Fibroblast of lung (primary cell): ENCODE measurements at regions not wholly inside any gene's neighbourhood (a gene's known extent, or its start where the extent isn't known, plus 50 kb on each side); places are given as distances from the start of the nearest gene placed in this dataset.

Source experiments
- DNase-seq, 2 donors: peaks; one replicate each; pipeline versions ENCODE4 v3.0.0 to v3.0.0-alpha.2; 2010; ENCODE audit warnings: low read depth in 2 of 2
- H2AFZ ChIP-seq: 2 replicates; pipeline ENCODE4 v1.5.1; 2012; ENCODE audit warnings: low read length, control low read depth, inconsistent platforms
- H3K27ac ChIP-seq: 2 replicates; pipeline ENCODE4 v1.5.1; 2011; ENCODE audit warnings: low read length, control low read depth; ENCODE audit not compliant: insufficient read depth
- H3K27me3 ChIP-seq: 2 replicates; pipeline ENCODE4 v1.5.1; 2011; ENCODE audit warnings: mild to moderate bottlenecking, low read length; ENCODE audit not compliant: control insufficient read depth, insufficient read depth
- H3K36me3 ChIP-seq: 2 replicates; pipeline ENCODE4 v1.5.1; 2011; ENCODE audit warnings: low read length; ENCODE audit not compliant: control insufficient read depth, insufficient read depth
- H3K4me1 ChIP-seq: 2 replicates; pipeline ENCODE4 v1.5.1; 2011; ENCODE audit warnings: low read length; ENCODE audit not compliant: control insufficient read depth, insufficient read depth; ENCODE audit errors: extremely low read depth
- H3K4me2 ChIP-seq: 2 replicates; pipeline ENCODE4 v1.5.1; 2011; ENCODE audit warnings: low read length, control low read depth; ENCODE audit not compliant: insufficient read depth; ENCODE audit errors: extremely low read depth
- H3K4me3 ChIP-seq, 4 experiments: fragments of 200-600 bp in 1 of 4; sonication (generic) in 1 of 4; replicated peaks in 1 of 4; 2 replicates each; pipeline ENCODE4 v1.5.1; 2011 to 2016; ENCODE audit warnings: low read length in 4 of 4, low read depth in 3 of 4, mild to moderate bottlenecking in 3 of 4, control low read depth in 2 of 4, inconsistent platforms in 1 of 4, mixed read lengths in 1 of 4; ENCODE audit not compliant: insufficient read depth in 1 of 4; ENCODE audit errors: control extremely low read depth in 1 of 4
- H3K79me2 ChIP-seq: 2 replicates; pipeline ENCODE4 v1.5.1; 2012; ENCODE audit warnings: mild to moderate bottlenecking, low read length, inconsistent platforms; ENCODE audit not compliant: control insufficient read depth, insufficient read depth
- H3K9ac ChIP-seq: 2 replicates; pipeline ENCODE4 v1.5.1; 2011; ENCODE audit warnings: mild to moderate bottlenecking, low read length, control low read depth; ENCODE audit not compliant: insufficient read depth
- H3K9me3 ChIP-seq: 2 replicates; pipeline ENCODE4 v1.5.1; 2012; ENCODE audit warnings: low read depth, low read length; ENCODE audit not compliant: control insufficient read depth, insufficient read depth
- H4K20me1 ChIP-seq: 2 replicates; pipeline ENCODE4 v1.5.1; 2011; ENCODE audit warnings: low read length; ENCODE audit not compliant: control insufficient read depth, insufficient read depth; ENCODE audit errors: extremely low read depth
- CTCF ChIP-seq, 2 donors: IDR thresholded peaks in 1 of 2; conservative IDR thresholded peaks in 1 of 2; 1 replicate in 1 of 2; 2 replicates in 1 of 2; pipeline ENCODE4 v1.5.1; 2011 to 2012; ENCODE audit warnings: low read length in 2 of 2, control low read depth in 1 of 2, inconsistent platforms in 1 of 2, low read depth in 1 of 2, mild to moderate bottlenecking in 1 of 2
- EZH2 ChIP-seq: IDR thresholded peaks from 2 replicates; pipeline ENCODE4 v1.5.1; 2012; ENCODE audit warnings: low read length, control low read depth, mild to moderate bottlenecking; ENCODE audit errors: missing control alignments

DNA sequence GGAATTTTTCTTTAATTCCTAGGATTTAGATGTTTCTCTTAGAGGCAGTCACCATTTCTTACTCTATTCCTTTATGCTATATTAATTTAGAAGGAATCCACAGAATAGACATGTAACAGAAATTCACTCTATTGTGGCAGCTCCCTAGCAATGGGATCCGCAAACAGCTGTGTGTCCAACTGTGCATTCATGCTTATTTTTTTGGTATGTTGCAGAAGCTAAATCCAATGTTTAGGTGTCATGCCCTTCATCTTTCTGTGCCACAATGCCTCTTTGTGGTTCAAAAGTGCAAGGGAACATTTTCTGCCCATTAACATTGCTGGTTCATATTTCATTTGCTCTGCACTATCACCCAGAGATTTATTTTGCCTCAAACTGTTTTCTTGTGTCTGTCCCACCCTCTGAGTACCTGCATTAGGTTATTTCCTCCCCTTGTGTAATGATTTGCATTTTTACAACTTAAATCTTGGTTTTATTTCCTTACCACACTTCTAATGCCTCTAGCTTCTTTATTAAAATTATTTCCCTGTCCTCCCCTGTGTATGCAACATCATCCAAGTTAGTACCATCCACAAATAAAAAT is 816.5 kb downstream of the EFNA5 start:
- no peaks in the 10 kb centered on the region for H3K27me3 ChIP-seq
- TF ChIP-seq CTCF (conservative IDR thresholded peaks at IDR 0.05 in 1 of 2, IDR thresholded peaks at IDR 0.05 in 1 of 2; ENCODE audit: low read depth in 1 of 2, low read length in 2 of 2) = no peak
- H2AFZ ChIP-seq = no peak overlapping the region
- no peaks in the 10 kb centered on the region for H3K4me1 ChIP-seq
- DNase-seq = no peak
- H3K79me2 ChIP-seq = no peaks in the 10 kb centered on the region
- no peaks in the 10 kb centered on the region for H3K9me3 ChIP-seq
- no peak overlapping the region for H3K27ac ChIP-seq
- H3K36me3 ChIP-seq = no peaks in the 10 kb centered on the region
- no peak overlapping the region for H3K9ac ChIP-seq
- H4K20me1 ChIP-seq = no peaks in the 10 kb centered on the region
- no peak overlapping the region for H3K4me2 ChIP-seq
- no peak overlapping the region for H3K4me3 ChIP-seq

- TF ChIP-seq EZH2 (no peak), CTCF (conservative IDR thresholded peaks at IDR 0.05 in 1 of 2, IDR thresholded peaks at IDR 0.05 in 1 of 2; ENCODE audit: low read depth in 1 of 2, low read length in 2 of 2) (no peak)
- Histone ChIP-seq H3K27me3 (no peaks in the 10 kb centered on the region), H3K4me2 (no peak overlapping the region), H2AFZ (no peak overlapping the region), H3K4me3 (no peak overlapping the region), H3K27ac (no peak overlapping the region), H3K36me3 (no peaks in the 10 kb centered on the region), H4K20me1 (no peaks in the 10 kb centered on the region), H3K9ac (no peak overlapping the region), H3K9me3 (no peaks in the 10 kb centered on the region), H3K79me2 (no peaks in the 10 kb centered on the region), H3K4me1 (no peaks in the 10 kb centered on the region)
- DNase-seq = peak in 1 of 2 donors; percentile 62
These were observed 817.5 kb downstream of the EFNA5 start for GRCh38 chr5:106853266-106853665.

DNA sequence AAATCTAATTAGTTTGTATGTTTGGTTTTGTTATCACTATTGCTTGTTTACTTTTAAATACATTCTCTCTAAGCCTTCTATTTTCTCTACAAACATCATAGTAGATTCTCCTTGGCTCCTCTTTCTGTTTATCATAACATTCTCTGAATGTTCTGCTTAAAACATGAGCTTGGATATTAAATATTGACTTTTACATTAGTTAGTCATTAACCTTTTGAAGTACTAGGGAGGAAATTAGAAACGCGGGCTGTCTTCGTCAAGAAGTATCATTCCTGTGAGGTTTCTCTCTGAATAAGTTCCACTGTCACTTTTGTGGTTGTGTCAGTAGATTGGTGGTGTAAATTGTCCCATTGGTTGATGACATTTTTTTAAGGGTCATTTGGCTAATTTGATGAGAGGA is 821.5 kb downstream of the EFNA5 start:
- no peak overlapping the region for H2AFZ ChIP-seq
- H3K27me3 ChIP-seq = no peaks in the 10 kb centered on the region
- TF ChIP-seq CTCF (conservative IDR thresholded peaks at IDR 0.05 in 1 of 2, IDR thresholded peaks at IDR 0.05 in 1 of 2; ENCODE audit: low read depth in 1 of 2, low read length in 2 of 2) = no peak
- TF ChIP-seq EZH2 = no peak
- H3K9ac ChIP-seq = no peak overlapping the region
- H3K4me3 ChIP-seq = no peak overlapping the region
- no peak overlapping the region for H3K4me2 ChIP-seq
- no peaks in the 10 kb centered on the region for H4K20me1 ChIP-seq
- no peaks in the 10 kb centered on the region for H3K36me3 ChIP-seq
- H3K79me2 ChIP-seq = no peaks in the 10 kb centered on the region
- H3K9me3 ChIP-seq = no peaks in the 10 kb centered on the region
- H3K27ac ChIP-seq = no peak overlapping the region
- no peaks in the 10 kb centered on the region for H3K4me1 ChIP-seq
- DNase-seq = no peak
